GM12878 (cell line): ENCODE measurements at regions not wholly inside any gene's neighbourhood (a gene's known extent, or its start where the extent isn't known, plus 50 kb on each side); places are given as distances from the start of the nearest gene placed in this dataset.

Source experiments
- ATAC-seq: fragments of 200-7000 bp; cut with Tn5 transposase; 3 replicates; pipeline ENCODE4 v1.9.1; 2020; ENCODE audit warnings: mild to moderate bottlenecking, moderate library complexity
- BruUV-seq: library from RNA; stranded (reverse); fragments of 400-500 nt; replicated peaks from 2 replicates; lab custom pipeline; 2021; lab: Mats Ljungman, UMichigan
- CTCF ChIA-PET: fragments of 300-600 bp; sonication (Branson Sonifier 250); formaldehyde crosslinking; extraction: SDS; loops from one replicate; lab custom pipeline; 2021; ENCODE audit warnings: inconsistent platforms; lab: Yijun Ruan, JAX
- POLR2A ChIA-PET: fragments of 350-600 bp; formaldehyde crosslinking; extraction: SDS; loops from one replicate; lab custom pipeline; 2021; ENCODE audit warnings: inconsistent platforms; lab: Charles Lee
- RAD21 ChIA-PET: fragments of 300-600 bp; sonication (Branson Sonifier 250); formaldehyde crosslinking; loops from one replicate; lab custom pipeline; 2023; ENCODE audit warnings: antibody characterized with exemption; ENCODE audit not compliant: unreplicated experiment; lab: Charles Lee
- SMC1A ChIA-PET: fragments of 300-600 bp; sonication (Branson Sonifier 250); formaldehyde crosslinking; loops from one replicate; lab custom pipeline; 2023; ENCODE audit not compliant: unreplicated experiment, uncharacterized antibody; lab: Charles Lee
- DNase-seq: peaks from one replicate; pipeline ENCODE4 v3.0.0-alpha.2; 2011; ENCODE audit warnings: low read depth, low spot score
- FAIRE-seq: peaks from 3 replicates; lab custom pipeline; 2011; peaks lifted over from hg19 to GRCh38; lab: Jason Lieb, UNC
- H2AFZ ChIP-seq: 2 replicates; pipeline ENCODE4 v1.6.0; 2011; ENCODE audit warnings: low read depth, low read length, control low read depth; ENCODE audit not compliant: control insufficient read depth
- H3K27ac ChIP-seq: 2 replicates; pipeline ENCODE4 v1.5.1; 2011; ENCODE audit warnings: control low read depth; ENCODE audit not compliant: control insufficient read depth, insufficient read depth
- H3K27me3 ChIP-seq, 2 experiments: replicated peaks in 1 of 2; 2 replicates each; pipeline versions ENCODE4 v1.6.0 to v1.6.1; 2011; ENCODE audit warnings: low read length in 1 of 2; ENCODE audit not compliant: control insufficient read depth in 2 of 2, insufficient read depth in 2 of 2
- H3K36me3 ChIP-seq, 2 experiments: 2 replicates each; pipeline ENCODE4 v1.5.1; 2011; ENCODE audit warnings: low read length in 1 of 2; ENCODE audit not compliant: control insufficient read depth in 2 of 2, insufficient read depth in 2 of 2
- H3K4me1 ChIP-seq: 2 replicates; pipeline ENCODE4 v1.6.1; 2011; ENCODE audit warnings: mild to moderate bottlenecking, low read length, moderate library complexity, mixed read lengths; ENCODE audit not compliant: control insufficient read depth, insufficient read depth
- H3K4me2 ChIP-seq: 2 replicates; pipeline ENCODE4 v1.6.0; 2011; ENCODE audit warnings: control low read depth; ENCODE audit not compliant: control insufficient read depth, insufficient read depth
- H3K4me3 ChIP-seq: fragments of 200-600 bp; sonication (generic); 2 replicates; pipeline ENCODE4 v1.5.1; 2016
- H3K79me2 ChIP-seq: 2 replicates; pipeline ENCODE4 v1.6.0; 2011; ENCODE audit warnings: low read length; ENCODE audit not compliant: control insufficient read depth, insufficient read depth
- H3K9ac ChIP-seq: 2 replicates; pipeline ENCODE4 v1.8.0; 2011; ENCODE audit warnings: low read length, control low read depth, mixed read lengths; ENCODE audit not compliant: control insufficient read depth, insufficient read depth
- H3K9me3 ChIP-seq: replicated peaks from 3 replicates; pipeline ENCODE4 v1.5.1; 2011; ENCODE audit warnings: mild to moderate bottlenecking, low read length; ENCODE audit not compliant: control insufficient read depth, insufficient read depth
- H4K20me1 ChIP-seq: 2 replicates; pipeline ENCODE4 v1.6.0; 2011; ENCODE audit not compliant: control insufficient read depth, insufficient read depth
- HDAC2 ChIP-seq: fragments of 200-600 bp; sonication (generic); IDR thresholded peaks from 2 replicates; pipeline ENCODE4 v1.6.1; 2017
- IRF4 ChIP-seq: IDR thresholded peaks from 2 replicates; pipeline ENCODE4 v1.6.1; 2011; ENCODE audit warnings: low read depth, low read length
- NBN ChIP-seq: fragments of 450-650 bp; IDR thresholded peaks from 2 replicates; pipeline ENCODE4 v1.6.1; 2016
- POLR2A ChIP-seq: IDR thresholded peaks from 2 replicates; pipeline ENCODE4 v1.6.1; 2011; ENCODE audit warnings: low read depth, mild to moderate bottlenecking, low read length
- RAD51 ChIP-seq: fragments of 450-650 bp; IDR thresholded peaks from 2 replicates; pipeline ENCODE4 v1.6.1; 2016; ENCODE audit warnings: moderate library complexity, mild to moderate bottlenecking, inconsistent platforms
- TARDBP ChIP-seq: IDR thresholded peaks from 2 replicates; pipeline ENCODE4 v1.6.1; 2016; ENCODE audit warnings: borderline replicate concordance
- WGBS: methylation state at CpG from one replicate; pipeline ENCODE4 v1.1.6; 2016; ENCODE audit warnings: low lambda C conversion rate; ENCODE audit not compliant: insufficient replicate concordance, insufficient coverage; ENCODE audit errors: missing lambda C conversion rate; 5-methylcytosine and 5-hydroxymethylcytosine counted together
- in situ Hi-C: fragments of 300-500 bp; cut with MboI; formaldehyde crosslinking; loops from 9 replicates; pipeline ENCODE4 v1.14.3; 2018; ENCODE audit warnings: mixed read lengths
- intact Hi-C: fragments of 100-400 bp; cut with micrococcal nuclease; formaldehyde crosslinking; loops from one replicate; pipeline ENCODE4 v1.14.2; 2022; ENCODE audit not compliant: unreplicated experiment
- TF ChIP-seq, protein P1 (sequence below): fragments of 450-650 bp; IDR thresholded peaks from 2 replicates; pipeline ENCODE4 v1.6.1; 2017; ENCODE audit warnings: mild to moderate bottlenecking

GRCh38 chr18:78681396-78681795 is 298.2 kb upstream of the SALL3 start:
- SMC1A ChIA-PET = no interaction called here
- Histone ChIP-seq H3K9me3 (no peaks in the 10 kb centered on the region; the same call in 2 of the 3 replicates), H3K9ac (no peak overlapping the region), H3K27me3 (no peaks in the 10 kb centered on the region), H3K4me2 (no peak overlapping the region), H3K4me3 (no peak overlapping the region), H3K4me1 (no peaks in the 10 kb centered on the region), H3K36me3 (no peaks in the 10 kb centered on the region), H4K20me1 (no peaks in the 10 kb centered on the region), H3K27ac (no peak overlapping the region), H2AFZ (no peak overlapping the region), H3K79me2 (no peaks in the 10 kb centered on the region)
- in situ Hi-C loops (no loop called here), intact Hi-C loops (no loop called here)
- POLR2A ChIA-PET = no interaction called here
- 39% methylated on average over 12 of the region's 12 CpGs for WGBS
- CTCF ChIA-PET = no interaction called here
- DNase-seq = no peak
- FAIRE-seq = no peak
- no peak for ATAC-seq
- TF ChIP-seq HDAC2 (no peak), NBN (no peak), TARDBP (no peak), POLR2A (no peak)
- RAD21 ChIA-PET = no interaction called here
- BruUV-seq = no TSS peak

DNA sequence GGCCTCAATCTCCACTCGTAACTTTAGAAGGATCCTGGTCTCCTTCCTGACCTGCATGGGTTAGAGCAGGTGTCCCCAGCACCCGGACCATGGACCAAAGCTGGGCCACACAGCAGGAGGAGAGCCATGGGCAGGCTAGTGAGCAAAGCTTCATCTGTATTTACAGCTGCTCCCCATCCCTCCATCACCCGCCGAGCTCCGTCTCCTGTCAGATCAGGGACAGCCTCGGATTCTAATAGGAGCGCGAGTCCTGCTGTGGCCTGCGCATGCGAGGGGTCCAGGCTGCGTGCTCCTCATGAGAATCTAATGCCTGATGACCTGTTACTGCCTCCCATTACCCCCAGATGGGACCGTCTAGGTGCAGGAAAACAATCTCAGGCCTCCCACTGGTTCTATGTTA is 297.7 kb upstream of the SALL3 start:
- ChIA-PET RAD21 (no interaction called here), SMC1A (no interaction called here), POLR2A (no interaction called here), CTCF (no interaction called here)
- TF ChIP-seq, protein P1, sequence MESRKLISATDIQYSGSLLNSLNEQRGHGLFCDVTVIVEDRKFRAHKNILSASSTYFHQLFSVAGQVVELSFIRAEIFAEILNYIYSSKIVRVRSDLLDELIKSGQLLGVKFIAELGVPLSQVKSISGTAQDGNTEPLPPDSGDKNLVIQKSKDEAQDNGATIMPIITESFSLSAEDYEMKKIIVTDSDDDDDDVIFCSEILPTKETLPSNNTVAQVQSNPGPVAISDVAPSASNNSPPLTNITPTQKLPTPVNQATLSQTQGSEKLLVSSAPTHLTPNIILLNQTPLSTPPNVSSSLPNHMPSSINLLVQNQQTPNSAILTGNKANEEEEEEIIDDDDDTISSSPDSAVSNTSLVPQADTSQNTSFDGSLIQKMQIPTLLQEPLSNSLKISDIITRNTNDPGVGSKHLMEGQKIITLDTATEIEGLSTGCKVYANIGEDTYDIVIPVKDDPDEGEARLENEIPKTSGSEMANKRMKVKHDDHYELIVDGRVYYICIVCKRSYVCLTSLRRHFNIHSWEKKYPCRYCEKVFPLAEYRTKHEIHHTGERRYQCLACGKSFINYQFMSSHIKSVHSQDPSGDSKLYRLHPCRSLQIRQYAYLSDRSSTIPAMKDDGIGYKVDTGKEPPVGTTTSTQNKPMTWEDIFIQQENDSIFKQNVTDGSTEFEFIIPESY = no peak
- no peak for TF ChIP-seq IRF4
- TF ChIP-seq RAD51 = no peak
- in situ Hi-C loops = no loop called here
- intact Hi-C loops = no loop called here
- H3K9me3 ChIP-seq = no peaks in the 10 kb centered on the region; the same call in 2 of the 3 replicates
- no peak overlapping the region for H3K27ac ChIP-seq
- no peak overlapping the region for H3K4me2 ChIP-seq
- DNase-seq (no peak), FAIRE-seq (no peak), ATAC-seq (no peak)
- no peak overlapping the region for H3K9ac ChIP-seq
- no peak overlapping the region for H2AFZ ChIP-seq
- H3K4me3 ChIP-seq = no peak overlapping the region
- no TSS peak for BruUV-seq
- no peaks in the 10 kb centered on the region for H3K27me3 ChIP-seq
- H4K20me1 ChIP-seq = no peaks in the 10 kb centered on the region
- H3K79me2 ChIP-seq = no peaks in the 10 kb centered on the region
- no peaks in the 10 kb centered on the region for H3K36me3 ChIP-seq
- H3K4me1 ChIP-seq = no peaks in the 10 kb centered on the region
- 55% methylated on average over 12 of the region's 12 CpGs for WGBS
